GM23338 (cell line): ENCODE measurements at regions not wholly inside any gene's neighbourhood (a gene's known extent, or its start where the extent isn't known, plus 50 kb on each side); places are given as distances from the start of the nearest gene placed in this dataset.

ENCODE experiments used
- ATAC-seq: fragments of 200-7000 bp; cut with Tn5 transposase; 3 replicates; pipeline ENCODE4 v1.9.1; 2020
- DNase-seq: peaks from one replicate; pipeline ENCODE4 v3.0.0-alpha.2; 2015; ENCODE audit warnings: low spot score
- H2AFZ ChIP-seq: fragments of 200-600 bp; sonication (generic); 2 replicates; pipeline ENCODE4 v1.8.0; 2016; ENCODE audit warnings: antibody characterized with exemption, mild to moderate bottlenecking, moderate library complexity
- H3F3A ChIP-seq: fragments of 200-600 bp; sonication (generic); replicated peaks from 2 replicates; pipeline ENCODE4 v1.8.0; 2017; ENCODE audit warnings: antibody characterized with exemption, mixed run types, low read depth
- H3K27ac ChIP-seq: fragments of 200-600 bp; sonication (generic); 2 replicates; pipeline ENCODE4 v1.6.1; 2016; ENCODE audit warnings: low read depth
- H3K27me3 ChIP-seq: fragments of 200-600 bp; sonication (generic); 2 replicates; pipeline ENCODE4 v1.8.0; 2016; ENCODE audit warnings: mild to moderate bottlenecking, mixed run types, moderate library complexity; ENCODE audit not compliant: insufficient read depth
- H3K36me3 ChIP-seq: fragments of 200-600 bp; sonication (generic); 2 replicates; pipeline ENCODE4 v1.8.0; 2016; ENCODE audit warnings: mild to moderate bottlenecking; ENCODE audit not compliant: insufficient read depth
- H3K4me1 ChIP-seq: fragments of 200-600 bp; sonication (generic); 2 replicates; pipeline ENCODE4 v1.8.0; 2016; ENCODE audit warnings: mild to moderate bottlenecking, moderate library complexity; ENCODE audit not compliant: insufficient read depth
- H3K4me2 ChIP-seq: fragments of 200-600 bp; sonication (generic); 2 replicates; pipeline ENCODE4 v1.7.1; 2017; ENCODE audit warnings: mixed run types
- H3K4me3 ChIP-seq: fragments of 200-600 bp; sonication (generic); 2 replicates; pipeline ENCODE4 v1.6.1; 2016; ENCODE audit warnings: mixed run types
- H3K79me2 ChIP-seq: fragments of 200-600 bp; sonication (generic); replicated peaks from 2 replicates; pipeline ENCODE4 v1.8.0; 2017; ENCODE audit warnings: mild to moderate bottlenecking; ENCODE audit not compliant: insufficient read depth
- H3K9me2 ChIP-seq: fragments of 200-600 bp; sonication (generic); 2 replicates; pipeline ENCODE4 v1.8.0; 2017; ENCODE audit not compliant: insufficient read depth
- H4K20me1 ChIP-seq: fragments of 200-600 bp; sonication (generic); replicated peaks from 2 replicates; pipeline ENCODE4 v1.8.0; 2017; ENCODE audit warnings: mild to moderate bottlenecking; ENCODE audit not compliant: insufficient read depth
- H3K27ac Mint-ChIP-seq: 2 replicates; pipeline ENCODE4 v1.8.0; 2020; ENCODE audit warnings: inconsistent platforms, mild to moderate bottlenecking, moderate library complexity, mixed read lengths
- H3K27me3 Mint-ChIP-seq: 3 replicates; pipeline ENCODE4 v1.8.0; 2022; ENCODE audit warnings: low read depth, mild to moderate bottlenecking, moderate library complexity, mixed read lengths, inconsistent platforms; ENCODE audit not compliant: insufficient read depth, poor library complexity
- H3K36me3 Mint-ChIP-seq: 3 replicates; pipeline ENCODE4 v1.8.0; 2021; ENCODE audit warnings: low read depth, mild to moderate bottlenecking, inconsistent platforms, moderate library complexity, mixed read lengths
- H3K4me1 Mint-ChIP-seq: 3 replicates; pipeline ENCODE4 v1.8.0; 2020; ENCODE audit warnings: mild to moderate bottlenecking, inconsistent platforms, mixed read lengths
- H3K4me3 Mint-ChIP-seq: 3 replicates; pipeline ENCODE4 v1.8.0; 2021; ENCODE audit warnings: moderate library complexity, mild to moderate bottlenecking, inconsistent platforms, mixed read lengths
- H3K9me3 Mint-ChIP-seq: 3 replicates; pipeline ENCODE4 v1.8.0; 2020; ENCODE audit warnings: moderate library complexity, mild to moderate bottlenecking, inconsistent platforms, mixed read lengths
- CREB1 ChIP-seq: fragments of 250-450 bp; sonication (Bioruptor Pico); IDR thresholded peaks from 2 replicates; pipeline ENCODE4 v1.5.0; 2020; ENCODE audit warnings: low read depth, mild to moderate bottlenecking, moderate library complexity
- EZH2 ChIP-seq: fragments of 200-600 bp; sonication (generic); IDR thresholded peaks from one replicate; pipeline ENCODE4 v1.8.0; 2017; ENCODE audit warnings: antibody characterized with exemption, mild to moderate bottlenecking, low read depth; ENCODE audit not compliant: unreplicated experiment
- EZH2phosphoT487 ChIP-seq: fragments of 200-600 bp; sonication (generic); IDR thresholded peaks from one replicate; pipeline ENCODE4 v1.8.1; 2018; ENCODE audit warnings: antibody characterized with exemption; ENCODE audit not compliant: unreplicated experiment
- JUNB ChIP-seq: IDR thresholded peaks from one replicate; pipeline ENCODE4 v1.6.1; 2016; ENCODE audit warnings: antibody characterized with exemption; ENCODE audit not compliant: unreplicated experiment
- NANOG ChIP-seq: IDR thresholded peaks from 2 replicates; pipeline ENCODE4 v1.6.1; 2016; ENCODE audit warnings: antibody characterized with exemption, borderline replicate concordance
- POLR2AphosphoS5 ChIP-seq: IDR thresholded peaks from 2 replicates; pipeline ENCODE4 v1.6.1; 2016; ENCODE audit warnings: antibody characterized with exemption, low read depth
- STAT1 ChIP-seq: IDR thresholded peaks from one replicate; pipeline ENCODE4 v1.6.1; 2016; ENCODE audit warnings: antibody characterized with exemption; ENCODE audit not compliant: unreplicated experiment
- ZNF114 ChIP-seq: fragments of 250-450 bp; sonication (Bioruptor Pico); IDR thresholded peaks from 2 replicates; pipeline ENCODE4 v1.5.0; 2020; ENCODE audit warnings: mild to moderate bottlenecking, moderate library complexity
- ZNF331 ChIP-seq: fragments of 250-450 bp; sonication (Bioruptor Pico); IDR thresholded peaks from 2 replicates; pipeline ENCODE4 v1.5.0; 2020; ENCODE audit warnings: low read depth, mild to moderate bottlenecking, moderate library complexity
- TF ChIP-seq, protein P1 (sequence below): fragments of 250-450 bp; sonication (Bioruptor Pico); IDR thresholded peaks from 2 replicates; pipeline ENCODE4 v1.5.0; 2020; ENCODE audit warnings: mild to moderate bottlenecking, moderate library complexity
- TF ChIP-seq, protein P2 (sequence below): IDR thresholded peaks from one replicate; pipeline ENCODE4 v1.6.1; 2018; ENCODE audit warnings: antibody characterized with exemption; ENCODE audit not compliant: unreplicated experiment
- TF ChIP-seq, protein P3 (sequence below): IDR thresholded peaks from 2 replicates; pipeline ENCODE4 v1.6.1; 2016; ENCODE audit warnings: antibody characterized with exemption
- TF ChIP-seq, protein P4 (sequence below), 2 experiments: fragments of 200-600 bp in 1 of 2; sonication (generic) in 1 of 2; conservative IDR thresholded peaks; 2 replicates each; pipeline versions ENCODE4 v1.5.1 to v1.6.1; 2016 to 2017; ENCODE audit warnings: antibody characterized with exemption in 2 of 2, low read depth in 2 of 2, mild to moderate bottlenecking in 2 of 2, moderate library complexity in 1 of 2

DNA sequence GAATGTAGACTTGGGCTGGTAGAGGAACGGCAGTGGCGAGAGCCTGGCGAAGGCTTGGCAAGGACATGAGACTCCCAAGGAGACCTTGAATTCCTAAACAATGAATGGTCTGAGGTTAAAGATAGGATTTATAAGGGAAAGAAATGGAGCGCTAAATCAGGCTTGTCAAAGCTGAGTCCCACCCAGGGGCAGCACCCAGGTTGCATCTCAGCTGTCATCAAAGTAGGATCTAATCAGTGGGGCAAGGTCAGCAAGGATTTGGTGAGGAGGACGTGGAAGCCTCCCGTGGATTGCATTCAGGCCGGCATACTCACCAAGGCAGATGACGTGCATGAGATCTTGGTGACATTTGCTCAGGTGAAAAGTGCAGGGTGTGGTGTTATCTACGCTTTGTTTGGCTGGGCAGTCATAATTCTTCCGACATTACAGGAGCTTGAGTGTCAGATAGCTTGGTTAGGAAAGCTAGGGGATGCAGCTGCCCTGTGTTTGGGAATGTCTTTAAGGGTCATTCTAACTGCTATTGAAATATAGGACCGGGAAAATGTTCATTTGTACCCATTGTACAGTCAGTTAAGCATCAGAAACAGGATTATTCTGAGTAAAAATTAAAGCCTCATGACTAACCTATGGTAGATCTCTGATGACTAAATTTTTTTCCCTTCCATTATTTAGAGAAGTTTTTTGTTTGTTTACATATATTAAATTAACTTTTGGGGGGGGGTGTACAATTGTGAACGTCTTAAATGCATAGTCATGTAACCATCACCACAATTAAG, 99.4 kb upstream of the TSC22D2 start:
- no peak overlapping the region for H3K27ac Mint-ChIP-seq
- H3K4me3 Mint-ChIP-seq, result no peak overlapping the region
- H3K36me3 ChIP-seq, result no peaks in the 10 kb centered on the region
- H4K20me1 ChIP-seq, result no peaks in the 10 kb centered on the region
- H2AFZ ChIP-seq, result peak overlapping the region; percentile 38; the same call in 1 of the 2 replicates
- peaks cover 6% of the 10 kb centered on the region for H3K27me3 Mint-ChIP-seq
- no peaks in the 10 kb centered on the region for H3K79me2 ChIP-seq
- no peak overlapping the region for H3K4me3 ChIP-seq
- no peaks in the 10 kb centered on the region for H3K27me3 ChIP-seq
- no peaks in the 10 kb centered on the region; the same call in 1 of the 2 replicates for H3K9me2 ChIP-seq
- H3F3A ChIP-seq, result no peaks in the 10 kb centered on the region
- no peak for ATAC-seq
- no peak overlapping the region for H3K4me2 ChIP-seq
- H3K27ac ChIP-seq, result no peak overlapping the region
- TF ChIP-seq, protein P1, sequence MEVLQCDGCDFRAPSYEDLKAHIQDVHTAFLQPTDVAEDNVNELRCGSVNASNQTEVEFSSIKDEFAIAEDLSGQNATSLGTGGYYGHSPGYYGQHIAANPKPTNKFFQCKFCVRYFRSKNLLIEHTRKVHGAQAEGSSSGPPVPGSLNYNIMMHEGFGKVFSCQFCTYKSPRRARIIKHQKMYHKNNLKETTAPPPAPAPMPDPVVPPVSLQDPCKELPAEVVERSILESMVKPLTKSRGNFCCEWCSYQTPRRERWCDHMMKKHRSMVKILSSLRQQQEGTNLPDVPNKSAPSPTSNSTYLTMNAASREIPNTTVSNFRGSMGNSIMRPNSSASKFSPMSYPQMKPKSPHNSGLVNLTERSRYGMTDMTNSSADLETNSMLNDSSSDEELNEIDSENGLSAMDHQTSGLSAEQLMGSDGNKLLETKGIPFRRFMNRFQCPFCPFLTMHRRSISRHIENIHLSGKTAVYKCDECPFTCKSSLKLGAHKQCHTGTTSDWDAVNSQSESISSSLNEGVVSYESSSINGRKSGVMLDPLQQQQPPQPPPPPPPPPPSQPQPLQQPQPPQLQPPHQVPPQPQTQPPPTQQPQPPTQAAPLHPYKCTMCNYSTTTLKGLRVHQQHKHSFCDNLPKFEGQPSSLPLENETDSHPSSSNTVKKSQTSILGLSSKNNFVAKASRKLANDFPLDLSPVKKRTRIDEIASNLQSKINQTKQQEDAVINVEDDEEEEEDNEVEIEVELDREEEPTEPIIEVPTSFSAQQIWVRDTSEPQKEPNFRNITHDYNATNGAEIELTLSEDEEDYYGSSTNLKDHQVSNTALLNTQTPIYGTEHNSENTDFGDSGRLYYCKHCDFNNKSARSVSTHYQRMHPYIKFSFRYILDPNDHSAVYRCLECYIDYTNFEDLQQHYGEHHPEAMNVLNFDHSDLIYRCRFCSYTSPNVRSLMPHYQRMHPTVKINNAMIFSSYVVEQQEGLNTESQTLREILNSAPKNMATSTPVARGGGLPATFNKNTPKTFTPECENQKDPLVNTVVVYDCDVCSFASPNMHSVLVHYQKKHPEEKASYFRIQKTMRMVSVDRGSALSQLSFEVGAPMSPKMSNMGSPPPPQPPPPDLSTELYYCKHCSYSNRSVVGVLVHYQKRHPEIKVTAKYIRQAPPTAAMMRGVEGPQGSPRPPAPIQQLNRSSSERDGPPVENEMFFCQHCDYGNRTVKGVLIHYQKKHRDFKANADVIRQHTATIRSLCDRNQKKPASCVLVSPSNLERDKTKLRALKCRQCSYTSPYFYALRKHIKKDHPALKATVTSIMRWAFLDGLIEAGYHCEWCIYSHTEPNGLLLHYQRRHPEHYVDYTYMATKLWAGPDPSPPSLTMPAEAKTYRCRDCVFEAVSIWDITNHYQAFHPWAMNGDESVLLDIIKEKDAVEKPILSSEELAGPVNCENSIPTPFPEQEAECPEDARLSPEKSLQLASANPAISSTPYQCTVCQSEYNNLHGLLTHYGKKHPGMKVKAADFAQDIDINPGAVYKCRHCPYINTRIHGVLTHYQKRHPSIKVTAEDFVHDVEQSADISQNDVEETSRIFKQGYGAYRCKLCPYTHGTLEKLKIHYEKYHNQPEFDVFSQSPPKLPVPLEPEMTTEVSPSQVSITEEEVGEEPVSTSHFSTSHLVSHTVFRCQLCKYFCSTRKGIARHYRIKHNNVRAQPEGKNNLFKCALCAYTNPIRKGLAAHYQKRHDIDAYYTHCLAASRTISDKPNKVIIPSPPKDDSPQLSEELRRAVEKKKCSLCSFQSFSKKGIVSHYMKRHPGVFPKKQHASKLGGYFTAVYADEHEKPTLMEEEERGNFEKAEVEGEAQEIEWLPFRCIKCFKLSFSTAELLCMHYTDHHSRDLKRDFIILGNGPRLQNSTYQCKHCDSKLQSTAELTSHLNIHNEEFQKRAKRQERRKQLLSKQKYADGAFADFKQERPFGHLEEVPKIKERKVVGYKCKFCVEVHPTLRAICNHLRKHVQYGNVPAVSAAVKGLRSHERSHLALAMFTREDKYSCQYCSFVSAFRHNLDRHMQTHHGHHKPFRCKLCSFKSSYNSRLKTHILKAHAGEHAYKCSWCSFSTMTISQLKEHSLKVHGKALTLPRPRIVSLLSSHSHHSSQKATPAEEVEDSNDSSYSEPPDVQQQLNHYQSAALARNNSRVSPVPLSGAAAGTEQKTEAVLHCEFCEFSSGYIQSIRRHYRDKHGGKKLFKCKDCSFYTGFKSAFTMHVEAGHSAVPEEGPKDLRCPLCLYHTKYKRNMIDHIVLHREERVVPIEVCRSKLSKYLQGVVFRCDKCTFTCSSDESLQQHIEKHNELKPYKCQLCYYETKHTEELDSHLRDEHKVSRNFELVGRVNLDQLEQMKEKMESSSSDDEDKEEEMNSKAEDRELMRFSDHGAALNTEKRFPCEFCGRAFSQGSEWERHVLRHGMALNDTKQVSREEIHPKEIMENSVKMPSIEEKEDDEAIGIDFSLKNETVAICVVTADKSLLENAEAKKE (CRISPR knock-in tag), result no peak
- TF ChIP-seq, protein P2, sequence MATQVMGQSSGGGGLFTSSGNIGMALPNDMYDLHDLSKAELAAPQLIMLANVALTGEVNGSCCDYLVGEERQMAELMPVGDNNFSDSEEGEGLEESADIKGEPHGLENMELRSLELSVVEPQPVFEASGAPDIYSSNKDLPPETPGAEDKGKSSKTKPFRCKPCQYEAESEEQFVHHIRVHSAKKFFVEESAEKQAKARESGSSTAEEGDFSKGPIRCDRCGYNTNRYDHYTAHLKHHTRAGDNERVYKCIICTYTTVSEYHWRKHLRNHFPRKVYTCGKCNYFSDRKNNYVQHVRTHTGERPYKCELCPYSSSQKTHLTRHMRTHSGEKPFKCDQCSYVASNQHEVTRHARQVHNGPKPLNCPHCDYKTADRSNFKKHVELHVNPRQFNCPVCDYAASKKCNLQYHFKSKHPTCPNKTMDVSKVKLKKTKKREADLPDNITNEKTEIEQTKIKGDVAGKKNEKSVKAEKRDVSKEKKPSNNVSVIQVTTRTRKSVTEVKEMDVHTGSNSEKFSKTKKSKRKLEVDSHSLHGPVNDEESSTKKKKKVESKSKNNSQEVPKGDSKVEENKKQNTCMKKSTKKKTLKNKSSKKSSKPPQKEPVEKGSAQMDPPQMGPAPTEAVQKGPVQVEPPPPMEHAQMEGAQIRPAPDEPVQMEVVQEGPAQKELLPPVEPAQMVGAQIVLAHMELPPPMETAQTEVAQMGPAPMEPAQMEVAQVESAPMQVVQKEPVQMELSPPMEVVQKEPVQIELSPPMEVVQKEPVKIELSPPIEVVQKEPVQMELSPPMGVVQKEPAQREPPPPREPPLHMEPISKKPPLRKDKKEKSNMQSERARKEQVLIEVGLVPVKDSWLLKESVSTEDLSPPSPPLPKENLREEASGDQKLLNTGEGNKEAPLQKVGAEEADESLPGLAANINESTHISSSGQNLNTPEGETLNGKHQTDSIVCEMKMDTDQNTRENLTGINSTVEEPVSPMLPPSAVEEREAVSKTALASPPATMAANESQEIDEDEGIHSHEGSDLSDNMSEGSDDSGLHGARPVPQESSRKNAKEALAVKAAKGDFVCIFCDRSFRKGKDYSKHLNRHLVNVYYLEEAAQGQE, result no peak
- TF ChIP-seq EZH2 (no peak), JUNB (no peak), POLR2AphosphoS5 (no peak), ZNF114 (no peak), ZNF331 (no peak), STAT1 (no peak), CREB1 (CRISPR knock-in tag) (no peak), NANOG (no peak), EZH2phosphoT487 (no peak)
- TF ChIP-seq, protein P3, sequence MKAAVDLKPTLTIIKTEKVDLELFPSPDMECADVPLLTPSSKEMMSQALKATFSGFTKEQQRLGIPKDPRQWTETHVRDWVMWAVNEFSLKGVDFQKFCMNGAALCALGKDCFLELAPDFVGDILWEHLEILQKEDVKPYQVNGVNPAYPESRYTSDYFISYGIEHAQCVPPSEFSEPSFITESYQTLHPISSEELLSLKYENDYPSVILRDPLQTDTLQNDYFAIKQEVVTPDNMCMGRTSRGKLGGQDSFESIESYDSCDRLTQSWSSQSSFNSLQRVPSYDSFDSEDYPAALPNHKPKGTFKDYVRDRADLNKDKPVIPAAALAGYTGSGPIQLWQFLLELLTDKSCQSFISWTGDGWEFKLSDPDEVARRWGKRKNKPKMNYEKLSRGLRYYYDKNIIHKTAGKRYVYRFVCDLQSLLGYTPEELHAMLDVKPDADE, result no peak
- TF ChIP-seq, protein P4, sequence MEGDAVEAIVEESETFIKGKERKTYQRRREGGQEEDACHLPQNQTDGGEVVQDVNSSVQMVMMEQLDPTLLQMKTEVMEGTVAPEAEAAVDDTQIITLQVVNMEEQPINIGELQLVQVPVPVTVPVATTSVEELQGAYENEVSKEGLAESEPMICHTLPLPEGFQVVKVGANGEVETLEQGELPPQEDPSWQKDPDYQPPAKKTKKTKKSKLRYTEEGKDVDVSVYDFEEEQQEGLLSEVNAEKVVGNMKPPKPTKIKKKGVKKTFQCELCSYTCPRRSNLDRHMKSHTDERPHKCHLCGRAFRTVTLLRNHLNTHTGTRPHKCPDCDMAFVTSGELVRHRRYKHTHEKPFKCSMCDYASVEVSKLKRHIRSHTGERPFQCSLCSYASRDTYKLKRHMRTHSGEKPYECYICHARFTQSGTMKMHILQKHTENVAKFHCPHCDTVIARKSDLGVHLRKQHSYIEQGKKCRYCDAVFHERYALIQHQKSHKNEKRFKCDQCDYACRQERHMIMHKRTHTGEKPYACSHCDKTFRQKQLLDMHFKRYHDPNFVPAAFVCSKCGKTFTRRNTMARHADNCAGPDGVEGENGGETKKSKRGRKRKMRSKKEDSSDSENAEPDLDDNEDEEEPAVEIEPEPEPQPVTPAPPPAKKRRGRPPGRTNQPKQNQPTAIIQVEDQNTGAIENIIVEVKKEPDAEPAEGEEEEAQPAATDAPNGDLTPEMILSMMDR (conservative IDR thresholded peaks at IDR 0.05; ENCODE audit: low read depth in 2 of 2), result no peak
- DNase-seq, result no peak
- no peaks in the 10 kb centered on the region for H3K4me1 Mint-ChIP-seq
- no peaks in the 10 kb centered on the region for H3K9me3 Mint-ChIP-seq
- no peaks in the 10 kb centered on the region for H3K36me3 Mint-ChIP-seq
- no peaks in the 10 kb centered on the region for H3K4me1 ChIP-seq
